ENCODE measurements at regions not wholly inside any gene's neighbourhood (a gene's known extent, or its start where the extent isn't known, plus 50 kb on each side); places are given as distances from the start of the nearest gene placed in this dataset.

DNA sequence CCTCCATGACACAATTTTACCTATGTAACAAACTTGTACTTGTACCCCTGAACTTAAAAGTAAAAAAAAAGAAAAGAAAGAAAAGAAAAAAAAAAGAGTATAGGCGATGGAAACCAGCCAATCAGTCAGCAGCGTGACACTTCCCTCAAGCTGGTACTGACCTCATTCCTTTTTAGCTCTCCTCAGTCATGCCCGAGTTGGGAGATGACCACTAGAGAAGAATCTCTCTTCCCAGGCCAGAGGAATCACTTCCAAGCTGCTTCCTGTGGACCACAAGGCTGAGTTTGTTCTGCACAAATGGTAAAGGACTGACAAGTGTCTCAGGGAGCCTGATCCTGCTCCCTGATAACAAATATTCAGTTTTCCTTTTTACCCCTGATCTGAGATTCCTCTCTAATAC is 313.5 kb upstream of the ESRRG start:
- no peak for DNase-seq
- Mint-ChIP-seq H3K4me3 (ENCODE audit: unreplicated experiment) (no peak overlapping the region), H3K4me1 (ENCODE audit: low read depth, unreplicated experiment) (no peaks in the 10 kb centered on the region), H3K27me3 (ENCODE audit: unreplicated experiment) (peaks cover 3% of the 10 kb centered on the region), H3K9me3 (ENCODE audit: unreplicated experiment) (peaks cover 4% of the 10 kb centered on the region), H3K27ac (ENCODE audit: unreplicated experiment) (no peak overlapping the region), H3K36me3 (ENCODE audit: unreplicated experiment) (peaks cover 21% of the 10 kb centered on the region)
- TF ChIP-seq, protein P1, sequence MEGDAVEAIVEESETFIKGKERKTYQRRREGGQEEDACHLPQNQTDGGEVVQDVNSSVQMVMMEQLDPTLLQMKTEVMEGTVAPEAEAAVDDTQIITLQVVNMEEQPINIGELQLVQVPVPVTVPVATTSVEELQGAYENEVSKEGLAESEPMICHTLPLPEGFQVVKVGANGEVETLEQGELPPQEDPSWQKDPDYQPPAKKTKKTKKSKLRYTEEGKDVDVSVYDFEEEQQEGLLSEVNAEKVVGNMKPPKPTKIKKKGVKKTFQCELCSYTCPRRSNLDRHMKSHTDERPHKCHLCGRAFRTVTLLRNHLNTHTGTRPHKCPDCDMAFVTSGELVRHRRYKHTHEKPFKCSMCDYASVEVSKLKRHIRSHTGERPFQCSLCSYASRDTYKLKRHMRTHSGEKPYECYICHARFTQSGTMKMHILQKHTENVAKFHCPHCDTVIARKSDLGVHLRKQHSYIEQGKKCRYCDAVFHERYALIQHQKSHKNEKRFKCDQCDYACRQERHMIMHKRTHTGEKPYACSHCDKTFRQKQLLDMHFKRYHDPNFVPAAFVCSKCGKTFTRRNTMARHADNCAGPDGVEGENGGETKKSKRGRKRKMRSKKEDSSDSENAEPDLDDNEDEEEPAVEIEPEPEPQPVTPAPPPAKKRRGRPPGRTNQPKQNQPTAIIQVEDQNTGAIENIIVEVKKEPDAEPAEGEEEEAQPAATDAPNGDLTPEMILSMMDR (IDR thresholded peaks at IDR 0.05; ENCODE audit: partially characterized antibody, unreplicated experiment): no peak

DNA sequence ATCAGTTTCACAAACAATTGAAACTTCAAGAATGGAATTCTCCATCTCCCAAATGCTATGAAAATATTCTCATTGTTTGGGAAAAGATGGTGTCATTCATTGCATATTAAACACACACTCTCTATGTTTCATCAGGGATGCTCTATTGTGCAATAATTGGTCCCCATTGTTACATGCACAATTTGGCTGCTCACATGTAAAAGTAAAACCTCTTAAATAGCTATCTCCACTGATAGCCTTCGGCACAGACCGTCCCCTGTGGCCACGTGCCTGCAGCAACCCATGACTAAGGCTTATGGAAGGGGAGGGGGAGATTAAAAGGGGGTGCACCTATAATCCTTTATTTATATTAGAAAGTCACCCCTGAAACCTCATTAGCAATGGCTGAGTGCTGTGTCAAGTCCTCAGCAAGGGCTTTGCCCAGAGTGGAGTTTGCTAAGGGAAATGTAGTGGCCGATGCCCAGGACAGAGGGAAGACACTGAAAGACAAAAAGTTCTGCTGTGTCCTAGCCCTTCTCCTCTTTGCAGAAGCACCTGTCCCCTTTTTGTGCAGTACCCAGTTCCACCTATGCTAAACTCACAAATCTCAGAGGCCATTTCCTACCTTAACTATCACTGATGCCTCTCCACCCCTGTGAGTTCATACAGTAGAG is 309.6 kb upstream of the ESRRG start:
- Mint-ChIP-seq H3K4me1 (ENCODE audit: low read depth, unreplicated experiment) (no peaks in the 10 kb centered on the region), H3K36me3 (ENCODE audit: unreplicated experiment) (peaks cover 4% of the 10 kb centered on the region), H3K27me3 (ENCODE audit: unreplicated experiment) (peaks cover 3% of the 10 kb centered on the region), H3K27ac (ENCODE audit: unreplicated experiment) (no peak overlapping the region), H3K9me3 (ENCODE audit: unreplicated experiment) (peaks cover 2% of the 10 kb centered on the region), H3K4me3 (ENCODE audit: unreplicated experiment) (no peak overlapping the region)
- TF ChIP-seq, protein P1 (IDR thresholded peaks at IDR 0.05; ENCODE audit: partially characterized antibody, unreplicated experiment): no peak
- DNase-seq: no peak

DNA sequence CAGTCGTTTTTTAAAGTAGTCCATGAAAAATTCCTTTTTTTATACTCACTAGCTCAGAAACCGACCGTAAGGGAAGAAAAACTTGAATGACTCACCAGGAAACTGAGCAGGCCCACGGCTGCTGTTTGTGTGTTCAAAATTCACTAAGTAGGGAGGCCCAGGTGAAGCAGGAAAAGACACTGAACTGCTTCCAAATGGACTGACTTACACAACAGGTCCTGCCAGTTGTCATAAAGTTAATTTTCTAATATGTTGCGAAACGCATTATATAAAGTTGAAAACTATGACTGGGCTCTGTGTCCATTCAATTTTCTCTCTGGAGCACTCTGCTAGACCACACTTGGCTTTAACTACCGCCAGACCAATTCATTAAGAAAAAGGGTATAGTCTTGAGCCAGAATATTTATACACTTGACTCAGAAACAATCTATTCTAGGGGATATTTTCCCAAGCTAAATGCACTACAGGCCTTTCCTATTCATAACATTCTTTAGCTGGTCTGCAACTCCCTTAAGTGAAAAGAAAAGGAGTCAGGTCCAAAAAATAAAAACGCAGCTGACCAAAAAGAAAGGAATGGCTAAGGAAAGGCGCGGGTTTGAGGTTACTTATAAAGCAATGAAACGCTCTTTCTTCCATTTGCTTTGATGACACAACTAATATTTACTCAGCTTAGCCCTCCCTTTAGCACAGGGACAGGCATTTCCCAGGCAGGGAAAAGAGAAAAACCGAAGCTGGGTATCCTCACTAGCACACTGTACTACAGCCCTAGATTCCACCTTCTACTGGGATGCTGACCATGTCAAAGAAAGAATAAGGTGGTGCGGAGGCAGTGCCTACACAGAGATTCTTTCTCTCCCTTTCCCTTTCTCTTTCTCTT is 306.3 kb upstream of the ESRRG start:
- Mint-ChIP-seq H3K27me3 (ENCODE audit: unreplicated experiment) (no peaks in the 10 kb centered on the region), H3K9me3 (ENCODE audit: unreplicated experiment) (no peaks in the 10 kb centered on the region), H3K4me3 (ENCODE audit: unreplicated experiment) (no peak overlapping the region), H3K36me3 (ENCODE audit: unreplicated experiment) (no peaks in the 10 kb centered on the region), H3K27ac (ENCODE audit: unreplicated experiment) (no peak overlapping the region), H3K4me1 (ENCODE audit: low read depth, unreplicated experiment) (no peaks in the 10 kb centered on the region)
- TF ChIP-seq, protein P1 (IDR thresholded peaks at IDR 0.05; ENCODE audit: partially characterized antibody, unreplicated experiment): no peak
- DNase-seq: no peak

DNA sequence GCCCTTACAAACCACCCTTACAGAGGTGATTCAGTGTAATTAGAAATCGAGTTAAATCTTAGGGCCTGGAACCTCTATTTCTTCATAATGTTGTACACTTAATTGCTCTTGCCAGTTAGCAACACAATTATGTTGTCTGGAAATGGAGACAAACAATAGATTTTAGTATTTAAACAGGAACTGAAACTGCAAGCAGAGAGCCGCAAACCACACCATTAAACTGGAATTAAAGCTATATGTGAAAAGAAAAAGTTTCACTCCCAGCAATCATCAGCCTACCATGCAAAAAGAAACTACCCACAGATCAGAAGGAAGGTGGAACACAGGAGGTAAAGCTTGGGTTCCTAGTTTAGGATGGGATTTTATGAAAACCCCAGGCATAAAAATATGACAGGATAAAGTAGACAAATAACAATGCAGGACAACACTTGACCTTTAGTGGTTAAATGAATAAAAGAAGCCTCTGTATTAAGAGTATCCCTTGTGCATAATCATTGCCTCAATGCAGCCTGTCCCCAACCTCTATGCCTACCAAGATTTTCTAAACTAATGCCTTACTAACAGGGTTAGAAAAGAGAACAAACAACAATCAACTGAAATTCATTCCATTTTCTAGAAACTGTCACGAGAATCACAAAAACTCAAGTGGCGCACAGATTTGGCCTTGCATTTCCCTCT is 304.3 kb upstream of the ESRRG start:
- no peak overlapping the region for H3K4me3 Mint-ChIP-seq (ENCODE audit: unreplicated experiment)
- H3K4me1 Mint-ChIP-seq (ENCODE audit: low read depth, unreplicated experiment): no peaks in the 10 kb centered on the region
- H3K27me3 Mint-ChIP-seq (ENCODE audit: unreplicated experiment): peaks cover 1% of the 10 kb centered on the region
- no peak overlapping the region for H3K27ac Mint-ChIP-seq (ENCODE audit: unreplicated experiment)
- H3K36me3 Mint-ChIP-seq (ENCODE audit: unreplicated experiment): no peaks in the 10 kb centered on the region
- no peaks in the 10 kb centered on the region for H3K9me3 Mint-ChIP-seq (ENCODE audit: unreplicated experiment)
- no peak for DNase-seq
- TF ChIP-seq, protein P1 (IDR thresholded peaks at IDR 0.05; ENCODE audit: partially characterized antibody, unreplicated experiment): no peak

All from glutamatergic neuron (in vitro differentiated cells).